GM19395 (cell line): ENCODE measurements at regions not wholly inside any gene's neighbourhood (a gene's known extent, or its start where the extent isn't known, plus 50 kb on each side); places are given as distances from the start of the nearest gene placed in this dataset.

Experiments
- ATAC-seq: cut with Tn5 transposase; IDR thresholded peaks from one replicate; pipeline ENCODE4 v1.9.1; 2021; ENCODE audit warnings: mild to moderate bottlenecking, moderate library complexity; ENCODE audit not compliant: unreplicated experiment

GRCh38 chr20:23282111-23282510 lies 68.5 kb upstream of the NXT1 start:
- ATAC-seq: no peak

GRCh38 chr20:23279836-23280235 lies 70.8 kb upstream of the NXT1 start:
- no peak for ATAC-seq

GRCh38 chr20:23278172-23278571 lies 72.4 kb upstream of the NXT1 start:
- ATAC-seq: no peak

GRCh38 chr20:23277316-23277715 lies 73.3 kb upstream of the NXT1 start:
- no peak for ATAC-seq

DNA sequence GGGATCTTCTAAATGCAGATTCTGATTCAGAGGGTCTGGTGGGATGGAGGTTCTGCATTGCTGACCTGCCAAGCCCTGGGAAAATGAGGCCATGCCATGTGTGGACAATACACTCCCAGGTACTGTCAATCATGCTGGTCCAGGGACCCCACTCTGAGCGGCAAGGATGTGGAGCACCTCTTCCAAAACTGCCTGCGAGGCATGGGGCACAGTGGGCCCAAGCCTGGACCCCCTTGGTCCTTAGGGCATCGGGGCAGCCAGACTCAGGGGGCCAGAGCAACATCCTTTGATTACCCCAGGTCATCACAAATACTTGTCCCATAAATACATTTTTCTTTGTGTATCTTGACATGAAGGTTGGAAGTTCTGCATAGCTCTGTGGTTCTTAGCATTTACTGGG lies 76.8 kb upstream of the NXT1 start:
- no peak for ATAC-seq

GRCh38 chr20:23272176-23273029 lies 78.2 kb upstream of the NXT1 start:
- no peak for ATAC-seq

DNA sequence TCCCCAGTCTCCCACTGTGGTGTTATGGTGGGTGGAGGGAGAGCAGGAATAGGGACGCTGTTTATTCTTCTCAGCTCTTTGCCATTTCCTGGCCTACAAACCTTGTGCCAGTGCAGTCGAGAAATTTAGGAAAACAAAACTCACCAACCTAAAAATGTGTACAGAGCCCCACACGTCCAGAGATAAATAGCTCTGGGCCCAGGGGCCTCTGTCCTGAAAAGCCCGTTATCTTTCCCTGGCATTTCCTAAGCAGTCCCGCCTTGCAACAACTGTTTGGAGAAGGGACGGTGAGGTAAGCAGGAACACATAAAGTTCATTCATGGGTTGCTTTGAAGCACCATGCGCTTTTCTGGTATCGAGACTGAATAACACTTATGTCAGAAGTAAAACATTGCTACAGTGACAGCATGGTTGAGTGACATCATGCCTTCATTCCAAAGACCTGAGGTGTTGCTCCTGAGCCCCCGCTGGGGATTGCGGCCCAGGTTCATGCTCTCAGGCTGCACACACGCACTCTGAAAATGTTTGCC lies 80.1 kb upstream of the NXT1 start:
- ATAC-seq: no peak

DNA sequence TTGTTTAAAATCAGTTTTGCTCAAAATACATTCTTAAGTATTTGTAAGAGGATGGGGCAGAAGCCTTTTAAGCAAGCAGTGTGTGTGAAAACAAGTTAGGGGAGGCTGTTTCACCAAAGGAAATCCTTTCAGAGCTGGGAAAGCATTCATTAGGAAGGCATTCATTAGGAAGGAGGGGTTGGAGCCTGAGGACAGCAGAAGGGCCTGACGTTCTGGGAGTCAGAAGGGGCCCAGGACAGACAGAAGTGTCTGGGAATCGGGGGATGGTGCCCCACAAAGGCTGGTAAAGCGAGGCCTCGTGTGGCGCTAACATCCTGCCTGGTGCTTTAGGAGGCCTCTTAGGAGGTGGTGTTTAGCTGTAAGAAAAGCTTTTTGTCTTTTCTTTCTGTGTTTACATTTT lies 80.6 kb upstream of the NXT1 start:
- no peak for ATAC-seq

DNA sequence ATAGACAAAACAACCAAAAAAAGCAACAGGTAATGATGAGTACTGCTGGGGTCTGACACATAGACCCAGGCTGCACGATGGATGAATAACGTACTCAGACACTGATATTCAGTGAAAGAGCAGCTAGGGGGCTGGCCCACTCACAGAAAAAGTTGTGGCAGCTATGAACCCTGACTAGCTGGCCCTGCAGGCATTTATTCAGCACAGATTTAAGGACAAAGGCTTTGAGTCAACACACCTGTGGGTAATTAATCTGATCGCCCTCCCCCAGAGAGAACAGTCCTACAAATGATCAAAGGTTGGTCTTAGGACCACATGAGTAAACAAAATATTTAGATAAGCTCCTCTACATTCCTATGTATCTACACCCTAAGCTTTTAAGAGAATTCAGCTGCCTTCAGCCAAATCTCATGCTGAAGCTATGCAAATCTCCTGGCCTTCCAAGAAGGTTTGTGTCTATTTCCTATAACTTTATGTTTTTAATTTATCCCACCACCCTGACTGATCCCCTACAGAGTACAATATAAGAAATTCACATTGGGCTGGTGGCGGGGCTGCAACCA lies 81.7 kb upstream of the NXT1 start:
- ATAC-seq: no peak

GRCh38 chr20:23267909-23268308 lies 82.7 kb upstream of the NXT1 start:
- ATAC-seq: no peak

GRCh38 chr20:23266530-23267398 lies 83.8 kb upstream of the NXT1 start:
- ATAC-seq: no peak

DNA sequence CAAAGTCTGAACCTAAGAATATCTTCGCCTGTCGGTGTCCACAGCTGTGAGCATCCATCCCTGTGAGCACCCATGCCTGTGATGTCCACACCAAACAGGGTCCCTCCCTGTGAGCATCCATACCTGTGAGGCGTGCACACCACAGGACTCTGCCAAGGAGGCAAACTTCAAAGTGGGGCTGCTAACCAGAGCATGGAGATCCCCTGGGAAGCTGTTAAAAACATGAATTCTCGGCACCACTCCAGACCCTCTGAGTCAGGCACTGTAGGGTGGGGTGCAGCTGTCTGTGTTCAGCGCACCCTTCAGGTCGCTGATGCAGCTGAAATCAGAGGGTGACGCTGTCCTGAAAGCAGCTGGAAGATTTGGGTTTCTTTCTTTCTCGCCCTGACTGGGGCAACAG lies 85.4 kb upstream of the NXT1 start:
- ATAC-seq: no peak

DNA sequence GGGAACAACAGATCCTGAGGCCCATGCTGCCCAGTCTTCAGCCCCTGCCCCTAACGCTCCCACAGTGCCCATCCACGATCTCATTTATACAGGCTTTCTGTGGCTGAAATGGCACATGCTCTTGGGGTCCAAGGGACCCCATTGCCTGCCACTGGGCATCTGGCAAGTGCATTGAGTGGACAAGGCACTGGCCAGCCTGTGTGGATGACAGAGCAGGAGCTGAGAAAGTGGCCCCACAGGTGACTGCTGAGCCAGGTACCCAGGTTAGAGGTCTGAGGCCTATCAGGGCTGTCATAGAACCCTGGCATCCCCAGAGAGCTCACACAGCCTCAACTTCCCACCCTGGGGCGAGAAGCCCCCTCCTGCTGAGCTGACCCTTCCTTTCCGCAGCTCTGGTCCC lies 86.0 kb upstream of the NXT1 start:
- ATAC-seq: no peak

DNA sequence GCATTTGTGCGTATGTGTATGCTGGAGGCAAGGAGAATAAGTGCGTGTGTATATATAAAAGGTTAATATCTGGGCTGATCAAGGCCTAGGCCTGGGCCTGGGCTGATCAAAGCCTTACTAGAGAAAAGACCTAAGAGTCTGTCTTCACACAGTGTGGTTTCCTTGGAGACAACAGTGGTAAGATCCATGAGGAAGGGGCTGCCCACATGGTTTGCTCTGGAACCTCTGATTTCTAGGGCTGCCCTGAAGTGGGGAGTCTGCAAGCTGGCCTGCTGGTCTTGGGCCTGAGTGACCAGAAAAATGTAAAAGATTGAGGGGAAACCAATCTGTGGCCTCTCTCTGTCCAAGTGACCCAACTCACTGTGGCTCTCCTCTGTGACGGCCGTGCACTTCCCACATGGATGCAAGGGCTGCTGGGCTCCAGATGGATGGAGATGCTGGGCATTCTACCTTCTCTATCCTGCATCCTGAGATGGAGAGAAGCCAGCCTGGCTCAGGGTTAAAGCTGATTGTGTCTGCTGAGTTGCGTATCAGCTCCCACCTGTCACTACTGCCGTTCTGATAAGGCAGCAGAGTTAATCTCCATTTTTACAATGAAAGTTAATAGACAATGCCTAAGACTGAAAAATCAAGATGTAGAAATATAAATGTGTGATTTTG lies 90.3 kb upstream of the NXT1 start:
- no peak for ATAC-seq

GRCh38 chr20:23258747-23259121 lies 91.9 kb upstream of the NXT1 start:
- ATAC-seq: no peak

DNA sequence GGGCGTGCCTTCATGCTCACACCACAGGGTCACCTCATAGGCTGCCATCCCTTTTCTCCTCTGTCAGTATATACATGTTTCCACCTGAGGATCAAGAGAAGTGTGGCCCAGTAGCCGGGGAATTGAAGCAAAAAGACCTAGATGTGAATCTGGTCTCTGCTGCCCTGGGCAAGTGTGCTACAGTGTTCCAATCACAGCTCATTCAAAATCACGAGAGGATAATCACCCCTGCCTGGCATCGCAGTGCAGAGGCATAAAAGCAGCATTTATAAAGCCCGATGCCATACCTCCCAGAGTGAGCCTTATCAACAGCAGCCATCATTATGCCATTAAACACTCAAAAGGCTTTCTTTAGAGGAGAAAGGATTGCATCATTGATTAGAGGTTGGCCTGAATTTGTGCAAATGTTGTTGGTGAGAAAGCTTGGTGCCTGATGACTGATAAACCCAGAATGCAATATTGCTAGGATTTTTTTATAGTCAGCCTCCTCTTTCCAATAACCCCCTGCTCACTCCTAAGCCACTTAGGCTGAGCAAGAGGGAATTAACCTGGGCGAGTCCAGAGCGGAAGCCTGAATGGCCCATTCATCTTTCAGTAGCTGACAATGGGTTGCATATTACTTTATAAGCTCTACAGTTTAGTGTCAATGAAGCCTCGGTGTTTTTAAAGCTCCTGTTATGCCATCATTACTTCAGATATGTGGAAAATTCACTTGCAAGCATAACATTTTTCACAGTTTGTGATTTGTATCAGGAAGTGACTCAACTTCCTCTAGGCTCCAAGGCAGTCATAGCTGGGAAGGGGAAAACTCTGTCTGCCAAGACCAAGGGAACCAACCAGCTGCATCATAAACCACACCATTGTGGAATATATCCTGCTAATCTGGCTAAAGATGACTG lies 92.5 kb upstream of the NXT1 start:
- no peak for ATAC-seq

GRCh38 chr20:23257106-23257761 lies 93.4 kb upstream of the NXT1 start:
- ATAC-seq: no peak

DNA sequence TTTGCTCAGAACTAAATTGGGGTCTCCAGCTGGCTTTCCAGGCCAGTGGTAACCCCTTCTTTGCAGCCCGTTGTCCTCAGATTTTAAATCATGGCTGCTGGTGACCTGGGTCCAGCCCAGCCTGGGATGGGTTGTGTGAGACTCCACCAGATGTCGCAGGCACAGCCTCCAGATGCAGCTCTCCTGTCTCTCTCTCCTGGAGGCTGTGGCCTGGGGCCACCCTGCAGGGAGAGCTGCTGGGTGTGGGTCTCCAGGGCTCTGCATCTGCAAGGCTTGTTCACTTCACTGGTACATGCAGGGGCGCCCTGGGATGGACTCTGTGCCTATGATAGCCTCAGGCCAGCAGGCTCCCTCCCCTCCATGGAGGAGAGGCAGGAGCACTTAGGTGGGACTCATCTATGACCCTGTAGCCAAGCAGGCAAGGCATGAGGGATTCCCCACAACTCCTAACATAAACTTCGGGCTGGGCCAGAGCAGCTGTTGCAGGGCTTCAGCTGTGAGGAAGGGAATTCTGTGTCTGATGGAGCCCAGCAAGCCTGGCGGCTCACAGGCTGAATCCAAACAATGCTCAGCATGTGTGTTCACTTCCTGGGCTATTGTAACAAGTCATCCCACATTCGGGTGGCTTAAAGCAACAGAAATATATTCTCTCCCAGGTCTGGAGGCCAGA lies 94.7 kb upstream of the NXT1 start:
- ATAC-seq: no peak

GRCh38 chr20:23255106-23255505 lies 95.5 kb upstream of the NXT1 start:
- ATAC-seq: no peak
